Endothelial cell of umbilical vein (primary cell): ENCODE measurements at regions not wholly inside any gene's neighbourhood (a gene's known extent, or its start where the extent isn't known, plus 50 kb on each side); places are given as distances from the start of the nearest gene placed in this dataset.

ENCODE experiments used
- BruUV-seq: library from RNA; stranded (reverse); fragments of 400-500 nt; replicated peaks from 2 replicates; lab custom pipeline; 2021; lab: Mats Ljungman, UMichigan
- CTCF ChIA-PET: fragments of 300-600, 350-600 bp; sonication (Branson Sonifier 250); formaldehyde crosslinking; loops from one replicate; lab custom pipeline; 2021; ENCODE audit warnings: antibody characterized with exemption, inconsistent platforms; lab: Charles Lee
- POLR2A ChIA-PET: fragments of 300-600, 350-600 bp; sonication (Branson Sonifier 250); formaldehyde crosslinking; loops from one replicate; lab custom pipeline; 2021; ENCODE audit warnings: antibody characterized with exemption, inconsistent platforms; lab: Charles Lee
- DNase-seq: peaks from one replicate; pipeline ENCODE4 v3.0.0-alpha.2; 2011; ENCODE audit warnings: low read depth, low spot score
- FAIRE-seq: peaks from 2 replicates; lab custom pipeline; 2011; peaks lifted over from hg19 to GRCh38; lab: Jason Lieb, UNC
- H2AFZ ChIP-seq: 2 replicates; pipeline ENCODE4 v1.6.0; 2012; ENCODE audit warnings: low read depth, low read length, control low read depth, inconsistent platforms
- H3K27ac ChIP-seq: 2 replicates; pipeline ENCODE4 v1.5.1; 2011; ENCODE audit warnings: low read depth, mild to moderate bottlenecking, control low read depth, low read length, moderate library complexity; ENCODE audit not compliant: insufficient read depth
- H3K27me3 ChIP-seq, 2 experiments: 2 replicates each; pipeline versions ENCODE4 v1.6.0 to v1.6.1; 2011; ENCODE audit warnings: low read length in 2 of 2, mixed read lengths in 1 of 2; ENCODE audit not compliant: control insufficient read depth in 2 of 2, insufficient read depth in 2 of 2
- H3K36me3 ChIP-seq, 2 experiments: 2 replicates in 1 of 2; 3 replicates in 1 of 2; pipeline ENCODE4 v1.5.1; 2011; ENCODE audit warnings: low read length in 2 of 2, mild to moderate bottlenecking in 1 of 2, moderate library complexity in 1 of 2; ENCODE audit not compliant: control insufficient read depth in 2 of 2, insufficient read depth in 2 of 2; ENCODE audit errors: extremely low read depth in 1 of 2
- H3K4me1 ChIP-seq: 3 replicates; pipeline ENCODE4 v1.5.1; 2011; ENCODE audit warnings: mild to moderate bottlenecking, low read length; ENCODE audit not compliant: control insufficient read depth, insufficient read depth; ENCODE audit errors: extremely low read depth
- H3K4me2 ChIP-seq: 2 replicates; pipeline ENCODE4 v1.6.1; 2011; ENCODE audit warnings: low read length, control low read depth, mixed read lengths; ENCODE audit not compliant: insufficient read depth
- H3K4me3 ChIP-seq, 3 experiments: fragments of 200-600 bp in 1 of 3; sonication (generic), shearing (Covaris generic) in 1 of 3; replicated peaks in 1 of 3; 2 replicates each; pipeline ENCODE4 v1.5.1; 2011 to 2016; ENCODE audit warnings: control low read depth in 3 of 3, low read length in 3 of 3, mild to moderate bottlenecking in 2 of 3, inconsistent platforms in 1 of 3, low read depth in 1 of 3, moderate library complexity in 1 of 3; ENCODE audit not compliant: insufficient read depth in 1 of 3
- H3K79me2 ChIP-seq: 2 replicates; pipeline ENCODE4 v1.6.0; 2012; ENCODE audit warnings: low read length, inconsistent platforms; ENCODE audit not compliant: control insufficient read depth, insufficient read depth
- H3K9ac ChIP-seq: replicated peaks from 2 replicates; pipeline ENCODE3; 2011; ENCODE audit warnings: low read length, control low read depth; ENCODE audit not compliant: insufficient read depth; ENCODE audit errors: extremely low read depth
- H3K9me1 ChIP-seq: replicated peaks from 3 replicates; pipeline ENCODE4 v1.6.0; 2011; ENCODE audit warnings: mild to moderate bottlenecking, low read length; ENCODE audit not compliant: control insufficient read depth, insufficient read depth; ENCODE audit errors: extremely low read depth
- H3K9me3 ChIP-seq: replicated peaks from 2 replicates; pipeline ENCODE4 v1.5.1; 2012; ENCODE audit warnings: low read length, inconsistent platforms; ENCODE audit not compliant: control insufficient read depth, insufficient read depth
- H4K20me1 ChIP-seq: replicated peaks from 2 replicates; pipeline ENCODE3; 2011; ENCODE audit warnings: mild to moderate bottlenecking, low read length; ENCODE audit not compliant: control insufficient read depth, insufficient read depth; ENCODE audit errors: extremely low read depth
- EZH2 ChIP-seq: IDR thresholded peaks from 2 replicates; pipeline ENCODE4 v1.6.1; 2012; ENCODE audit warnings: borderline replicate concordance, low read depth, mild to moderate bottlenecking, moderate library complexity, low read length, inconsistent platforms; ENCODE audit not compliant: severe bottlenecking
- FOS ChIP-seq: IDR thresholded peaks from 2 replicates; pipeline ENCODE4 v1.6.1; 2011; ENCODE audit warnings: mild to moderate bottlenecking, low read length, moderate library complexity, borderline replicate concordance; ENCODE audit not compliant: insufficient read depth
- GATA2 ChIP-seq: IDR thresholded peaks from 2 replicates; pipeline ENCODE4 v1.7.0; 2011; ENCODE audit warnings: low read depth, mild to moderate bottlenecking, moderate library complexity, mixed read lengths, low read length; ENCODE audit not compliant: insufficient read length, insufficient read depth
- JUN ChIP-seq: IDR thresholded peaks from 2 replicates; pipeline ENCODE4 v1.6.1; 2011; ENCODE audit warnings: borderline replicate concordance, low read depth; ENCODE audit not compliant: insufficient read length, insufficient read depth
- MYC ChIP-seq: IDR thresholded peaks from one replicate; pipeline ENCODE4 v1.6.1; 2011; ENCODE audit warnings: mild to moderate bottlenecking, low read depth, low read length
- POLR2A ChIP-seq: IDR thresholded peaks from 2 replicates; pipeline ENCODE4 v1.6.1; 2012; ENCODE audit warnings: low read depth, mild to moderate bottlenecking, control low read depth, low read length
- POLR2AphosphoS5 ChIP-seq: IDR thresholded peaks from 2 replicates; pipeline ENCODE4 v1.6.1; 2012; ENCODE audit warnings: low read depth, mild to moderate bottlenecking, control low read depth, low read length, moderate library complexity; ENCODE audit not compliant: insufficient read depth
- dilution Hi-C: fragments of 300-500 bp; cut with MboI; formaldehyde crosslinking; loops from one replicate; pipeline ENCODE4 v1.15.0; 2019; ENCODE audit warnings: low sequenced_read_pairs; ENCODE audit not compliant: extremely low pct_ligation_motif_present
- intact Hi-C: fragments of 100-400 bp; cut with micrococcal nuclease; formaldehyde crosslinking; loops from one replicate; pipeline ENCODE4 v1.10.0; 2022
- TF ChIP-seq, protein P1 (sequence below), 2 donors: IDR thresholded peaks; 1 replicate in 1 of 2; 2 replicates in 1 of 2; pipeline ENCODE4 v1.5.1; 2011; ENCODE audit warnings: low read length in 2 of 2, mild to moderate bottlenecking in 2 of 2, moderate library complexity in 2 of 2, control low read depth in 1 of 2, inconsistent platforms in 1 of 2, low read depth in 1 of 2; ENCODE audit not compliant: insufficient read depth in 1 of 2; ENCODE audit errors: extremely low read depth in 1 of 2
- TF ChIP-seq, protein P2 (sequence below): IDR thresholded peaks from 2 replicates; pipeline ENCODE4 v1.6.1; 2011; ENCODE audit not compliant: insufficient read depth, insufficient read length

DNA sequence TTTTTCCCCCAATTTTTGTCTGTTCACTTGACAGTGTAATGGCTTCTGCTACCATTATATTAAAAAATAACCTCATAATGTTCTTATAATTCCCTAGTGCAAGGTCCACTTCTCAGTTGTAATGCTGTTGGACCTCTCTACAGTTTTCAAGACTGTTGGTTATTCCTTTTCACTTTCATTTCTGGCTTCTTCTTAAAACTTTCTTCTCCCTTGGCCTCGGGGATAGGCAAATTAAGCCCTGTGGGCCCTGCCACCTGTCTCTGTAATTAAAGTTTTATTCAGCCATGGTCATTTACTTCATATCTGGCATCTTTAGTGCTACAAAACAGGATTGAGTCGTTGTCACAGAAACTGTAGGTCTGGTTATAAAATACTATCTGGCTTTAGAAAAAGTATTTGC, 313.5 kb downstream of the KLF12 start:
- Histone ChIP-seq H3K9me1 (no peaks in the 10 kb centered on the region), H3K27ac (no peak overlapping the region), H3K79me2 (no peaks in the 10 kb centered on the region), H3K4me1 (no peaks in the 10 kb centered on the region), H3K9ac (no peak overlapping the region), H3K4me3 (no peak overlapping the region), H3K27me3 (no peaks in the 10 kb centered on the region), H3K4me2 (no peak overlapping the region), H3K9me3 (no peaks in the 10 kb centered on the region), H3K36me3 (peaks cover 0 to 1% of the 10 kb centered on the region in 2 experiments), H4K20me1 (no peaks in the 10 kb centered on the region), H2AFZ (no peak overlapping the region)
- TF ChIP-seq, protein P1, sequence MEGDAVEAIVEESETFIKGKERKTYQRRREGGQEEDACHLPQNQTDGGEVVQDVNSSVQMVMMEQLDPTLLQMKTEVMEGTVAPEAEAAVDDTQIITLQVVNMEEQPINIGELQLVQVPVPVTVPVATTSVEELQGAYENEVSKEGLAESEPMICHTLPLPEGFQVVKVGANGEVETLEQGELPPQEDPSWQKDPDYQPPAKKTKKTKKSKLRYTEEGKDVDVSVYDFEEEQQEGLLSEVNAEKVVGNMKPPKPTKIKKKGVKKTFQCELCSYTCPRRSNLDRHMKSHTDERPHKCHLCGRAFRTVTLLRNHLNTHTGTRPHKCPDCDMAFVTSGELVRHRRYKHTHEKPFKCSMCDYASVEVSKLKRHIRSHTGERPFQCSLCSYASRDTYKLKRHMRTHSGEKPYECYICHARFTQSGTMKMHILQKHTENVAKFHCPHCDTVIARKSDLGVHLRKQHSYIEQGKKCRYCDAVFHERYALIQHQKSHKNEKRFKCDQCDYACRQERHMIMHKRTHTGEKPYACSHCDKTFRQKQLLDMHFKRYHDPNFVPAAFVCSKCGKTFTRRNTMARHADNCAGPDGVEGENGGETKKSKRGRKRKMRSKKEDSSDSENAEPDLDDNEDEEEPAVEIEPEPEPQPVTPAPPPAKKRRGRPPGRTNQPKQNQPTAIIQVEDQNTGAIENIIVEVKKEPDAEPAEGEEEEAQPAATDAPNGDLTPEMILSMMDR (IDR thresholded peaks at IDR 0.05; ENCODE audit: extremely low read depth in 1 of 2, insufficient read depth in 1 of 2, low read depth in 1 of 2, low read length in 2 of 2), result no peak
- TF ChIP-seq POLR2A, result no peak
- no peak for TF ChIP-seq EZH2
- BruUV-seq, result no TSS peak
- FAIRE-seq (no peak), DNase-seq (no peak)
- intact Hi-C loops, result no loop called here
- POLR2A ChIA-PET, result no interaction called here
- CTCF ChIA-PET, result no interaction called here
- dilution Hi-C loops, result no loop called here

DNA sequence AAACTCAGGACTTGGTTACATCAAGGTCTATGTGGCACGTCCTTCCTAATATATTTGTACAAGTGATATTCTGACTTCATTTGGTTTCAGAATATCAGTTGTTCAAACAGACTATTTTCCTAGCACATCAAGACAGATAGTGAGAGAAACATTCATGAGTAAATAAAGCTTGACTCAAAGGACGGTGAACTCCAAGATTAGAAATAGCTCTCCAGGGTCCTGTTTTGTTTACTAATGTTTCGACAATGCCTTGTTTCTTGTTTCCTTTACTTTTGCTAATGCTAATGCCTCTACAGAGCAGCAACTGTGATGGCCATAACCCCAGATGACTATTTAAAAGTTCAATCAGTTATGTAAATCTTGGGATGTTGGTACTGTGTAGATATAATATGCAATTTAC, 313.9 kb downstream of the KLF12 start:
- CTCF ChIA-PET, result interaction anchor here (0.8 kb wide), 1 partner anchor 467 kb away, joined by 3 read pairs; no protein-coding TSS in a partner anchor
- Histone ChIP-seq H3K27me3 (no peaks in the 10 kb centered on the region), H2AFZ (no peak overlapping the region), H3K4me3 (no peak overlapping the region), H3K9me3 (no peaks in the 10 kb centered on the region), H3K27ac (no peak overlapping the region), H3K9me1 (no peaks in the 10 kb centered on the region), H3K9ac (no peak overlapping the region), H3K4me1 (no peaks in the 10 kb centered on the region), H3K4me2 (no peak overlapping the region), H3K36me3 (peaks cover 0 to 1% of the 10 kb centered on the region in 2 experiments), H3K79me2 (no peaks in the 10 kb centered on the region), H4K20me1 (no peaks in the 10 kb centered on the region)
- TF ChIP-seq FOS (no peak), POLR2A (no peak), JUN (no peak), MYC (no peak), GATA2 (no peak), EZH2 (no peak), POLR2AphosphoS5 (no peak)
- TF ChIP-seq, protein P2, sequence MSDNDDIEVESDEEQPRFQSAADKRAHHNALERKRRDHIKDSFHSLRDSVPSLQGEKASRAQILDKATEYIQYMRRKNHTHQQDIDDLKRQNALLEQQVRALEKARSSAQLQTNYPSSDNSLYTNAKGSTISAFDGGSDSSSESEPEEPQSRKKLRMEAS, result no peak
- TF ChIP-seq, protein P1 (IDR thresholded peaks at IDR 0.05; ENCODE audit: extremely low read depth in 1 of 2, insufficient read depth in 1 of 2, low read depth in 1 of 2, low read length in 2 of 2), result no peak
- no TSS peak for BruUV-seq
- no peak for DNase-seq
- FAIRE-seq, result no peak
- POLR2A ChIA-PET, result no interaction called here
- dilution Hi-C loops, result no loop called here
- intact Hi-C loops, result no loop called here
